GM12873 (cell line): ENCODE measurements at regions not wholly inside any gene's neighbourhood (a gene's known extent, or its start where the extent isn't known, plus 50 kb on each side); places are given as distances from the start of the nearest gene placed in this dataset.

Experiments
- CTCF ChIP-seq: IDR thresholded peaks from 2 replicates; pipeline ENCODE4 v1.5.1; 2012; ENCODE audit warnings: low read depth, mild to moderate bottlenecking, moderate library complexity, low read length, control low read depth; ENCODE audit not compliant: insufficient read depth; ENCODE audit errors: missing control alignments

DNA sequence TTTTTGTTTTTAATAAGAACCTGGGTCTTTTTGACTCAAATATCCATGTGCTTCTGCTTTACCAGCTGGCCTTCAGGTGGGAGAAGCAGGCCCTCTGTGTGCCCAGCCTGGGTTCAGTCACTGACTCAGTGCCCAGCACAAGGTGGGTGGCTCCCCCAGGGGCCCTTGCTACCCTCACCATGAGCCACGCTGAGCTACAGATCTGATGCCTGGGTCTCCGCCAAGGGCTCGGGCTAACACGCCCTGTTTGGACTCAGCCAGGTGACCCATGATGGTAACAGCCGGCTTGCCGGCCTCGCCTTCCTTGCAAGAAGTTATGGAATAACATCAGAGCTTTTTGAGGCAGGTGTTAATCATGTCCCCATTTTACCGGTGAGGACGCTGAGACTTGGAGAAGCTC lies 109.5 kb upstream of the NLRP1 start:
- TF ChIP-seq CTCF = no peak

DNA sequence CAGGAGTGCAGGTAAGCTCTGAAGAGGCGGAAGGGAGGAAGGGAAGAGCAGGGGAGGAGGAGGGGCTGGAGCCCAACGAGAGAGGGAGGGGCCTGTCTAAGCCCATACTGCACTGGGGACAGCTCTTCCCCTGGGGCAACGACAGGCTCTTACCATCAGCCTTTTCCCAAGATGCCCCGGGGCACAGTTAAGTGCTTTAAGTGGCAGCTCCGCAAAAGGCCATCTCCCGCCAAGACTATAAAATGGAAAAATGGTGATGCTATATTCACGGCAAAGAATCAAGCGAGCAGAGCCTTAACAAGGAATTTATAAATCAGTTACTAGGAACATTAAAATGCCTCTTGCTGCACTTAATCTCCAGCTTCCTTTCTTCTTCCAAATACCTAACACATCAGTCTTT lies 110.2 kb upstream of the NLRP1 start:
- TF ChIP-seq CTCF = no peak

DNA sequence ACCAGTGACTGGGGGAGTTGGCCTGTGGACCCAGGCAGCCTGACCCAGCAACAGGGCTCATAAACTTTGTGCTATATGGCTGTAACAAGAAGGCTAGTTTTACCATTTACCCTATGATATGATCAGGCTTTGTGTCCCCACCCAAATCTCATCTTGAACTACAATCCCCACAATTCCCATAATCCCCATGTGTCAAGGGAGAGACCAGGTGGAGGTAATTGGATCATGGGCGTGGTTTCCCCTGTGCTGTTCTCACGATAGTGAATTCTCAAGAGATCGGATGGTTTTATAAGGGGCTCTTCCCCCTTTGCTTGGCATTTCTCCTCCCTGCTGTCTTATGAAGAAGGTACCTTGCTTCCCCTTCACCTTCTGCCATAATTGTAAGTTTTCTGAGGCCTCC lies 111.2 kb upstream of the NLRP1 start:
- no peak for TF ChIP-seq CTCF

- TF ChIP-seq CTCF = no peak
Measured at GRCh38 chr17:5698959-5699358, 114.7 kb upstream of the NLRP1 start.

DNA sequence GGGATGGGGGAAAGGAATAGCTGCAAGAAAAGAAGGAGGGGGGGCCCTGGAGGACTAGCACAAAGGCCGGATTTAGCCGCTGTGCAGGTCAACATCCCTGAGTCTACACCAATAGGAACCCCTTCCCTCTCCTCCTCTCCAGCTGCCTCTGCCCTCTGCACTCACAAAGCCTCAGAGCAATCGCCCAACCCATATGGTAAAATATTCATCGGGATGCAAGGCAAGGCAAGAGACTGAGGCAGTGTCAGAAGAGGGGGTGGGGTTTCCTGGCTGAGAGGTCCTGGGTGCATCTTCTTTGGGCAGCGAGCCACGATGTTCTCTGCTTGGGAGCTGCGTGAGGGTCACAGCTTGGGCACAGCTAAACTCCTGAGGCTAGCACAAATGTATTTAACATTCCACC lies 115.5 kb upstream of the NLRP1 start:
- no peak for TF ChIP-seq CTCF

DNA sequence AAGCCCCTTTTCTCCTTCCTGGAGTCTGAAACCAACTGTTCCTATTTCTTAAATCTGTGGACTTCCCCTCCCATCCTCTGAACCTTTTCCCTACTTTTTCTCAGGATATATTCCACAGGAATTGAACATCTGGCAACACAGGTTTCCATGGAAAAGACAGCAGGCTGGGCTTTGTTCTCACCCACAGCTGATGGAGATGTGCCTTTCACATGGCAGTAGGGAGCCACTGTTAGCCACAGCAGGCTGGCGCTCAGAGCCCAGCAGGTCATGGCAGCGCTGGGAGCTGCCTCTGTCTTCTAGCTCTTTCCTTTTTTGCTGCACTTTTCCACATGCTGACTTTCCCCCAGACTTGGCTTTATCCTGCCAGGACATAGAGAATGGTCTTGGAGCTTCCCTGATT lies 116.4 kb upstream of the NLRP1 start:
- no peak for TF ChIP-seq CTCF

DNA sequence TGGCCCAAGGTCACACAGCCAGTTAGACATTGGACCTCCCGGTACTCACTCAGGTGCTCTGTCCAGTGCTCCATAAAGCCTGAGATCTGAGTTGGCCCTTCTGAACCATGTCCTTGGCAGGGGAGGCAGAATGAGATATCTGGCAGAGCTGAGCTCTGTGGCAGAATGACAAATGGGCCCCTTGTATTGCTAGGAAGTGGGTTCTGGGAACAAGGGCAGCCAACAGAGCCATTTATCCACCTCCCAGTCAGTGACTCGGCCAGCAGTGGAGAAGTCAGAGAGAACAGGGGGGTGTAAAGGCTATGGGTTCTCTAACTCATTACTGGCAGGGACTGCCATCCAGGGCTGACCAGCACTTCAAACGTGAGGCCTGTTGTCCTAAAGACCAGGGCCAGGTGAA lies 117.1 kb upstream of the NLRP1 start:
- no peak for TF ChIP-seq CTCF

DNA sequence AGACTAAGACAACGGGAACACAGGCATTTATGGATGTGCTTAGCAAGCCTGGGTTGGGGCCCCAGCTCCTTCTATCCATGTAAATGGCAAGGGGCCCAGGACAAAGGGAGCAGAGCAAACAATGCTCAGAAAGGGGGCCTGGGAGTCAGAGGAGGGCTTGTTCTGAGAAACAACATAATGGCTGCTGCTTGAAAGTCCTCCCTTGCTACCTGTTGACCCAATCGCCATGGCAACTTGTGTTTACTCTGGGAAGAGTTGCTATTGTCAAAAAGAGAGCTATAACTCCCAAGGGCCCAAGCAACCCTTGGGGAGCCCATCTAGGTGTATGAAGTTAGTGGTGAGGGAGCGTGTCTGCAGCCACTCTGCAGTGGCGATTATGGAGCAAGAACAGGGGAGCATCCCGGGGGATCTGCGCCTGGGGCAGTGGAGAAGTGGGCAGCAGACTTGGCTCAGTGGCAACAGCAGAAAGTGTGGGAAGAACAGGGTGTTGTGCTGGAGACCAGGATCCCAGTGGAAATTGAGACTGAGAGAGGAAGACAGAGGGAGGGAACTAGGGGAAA lies 118.7 kb upstream of the NLRP1 start:
- TF ChIP-seq CTCF = no peak
